ENCODE measurements at regions not wholly inside any gene's neighbourhood (a gene's known extent, or its start where the extent isn't known, plus 50 kb on each side); places are given as distances from the start of the nearest gene placed in this dataset.
A peak's percentile ranks its signal among the peaks of the same experiment; 100 is the strongest.

GRCh38 chr14:26293909-26294308 lies 303.9 kb downstream of the NOVA1 start:
- DNase-seq, result no peak

- no peak for DNase-seq
Observed at GRCh38 chr14:26289891-26290486, 307.8 kb downstream of the NOVA1 start.

GRCh38 chr14:26286913-26287205 lies 311.0 kb downstream of the NOVA1 start:
- peak; percentile 57 for DNase-seq

- peak; percentile 53 for DNase-seq
Observed at GRCh38 chr14:26286081-26286912, 311.5 kb downstream of the NOVA1 start.

- peak; percentile 81 for DNase-seq
Observed at GRCh38 chr14:26282578-26282977, 315.3 kb downstream of the NOVA1 start.

- peak; percentile 94 for DNase-seq
Observed at GRCh38 chr14:26282011-26282410, 315.8 kb downstream of the NOVA1 start.

GRCh38 chr14:26281280-26281998 lies 316.4 kb downstream of the NOVA1 start:
- peak; percentile 85 for DNase-seq

GRCh38 chr14:26276757-26277156 lies 321.1 kb downstream of the NOVA1 start:
- DNase-seq, result peak; percentile 35

GRCh38 chr14:26265170-26265685 lies 332.6 kb downstream of the NOVA1 start:
- no peak for DNase-seq

GRCh38 chr14:26261368-26262122 lies 336.3 kb downstream of the NOVA1 start:
- DNase-seq, result no peak

- no peak for DNase-seq
Observed at GRCh38 chr14:26255213-26255612, 342.6 kb downstream of the NOVA1 start.

- DNase-seq, result no peak
Observed at GRCh38 chr14:26252176-26252575, 345.7 kb downstream of the NOVA1 start.

- peak; percentile 78 for DNase-seq
Observed at GRCh38 chr14:26233118-26233517, 364.7 kb downstream of the NOVA1 start.

- no peak for DNase-seq
Observed at GRCh38 chr14:26218861-26219260, 379.0 kb downstream of the NOVA1 start.

GRCh38 chr14:26217778-26218177 lies 380.1 kb downstream of the NOVA1 start:
- no peak for DNase-seq

GRCh38 chr14:26216786-26217185 lies 381.0 kb downstream of the NOVA1 start:
- DNase-seq, result no peak

GRCh38 chr14:26213846-26214575 lies 383.8 kb downstream of the NOVA1 start:
- no peak for DNase-seq

GRCh38 chr14:26209699-26210098 lies 388.1 kb downstream of the NOVA1 start:
- no peak for DNase-seq

GRCh38 chr14:26206640-26207039 lies 391.2 kb downstream of the NOVA1 start:
- DNase-seq, result no peak

- DNase-seq, result no peak
Observed at GRCh38 chr14:26204728-26205479, 392.9 kb downstream of the NOVA1 start.

GRCh38 chr14:26204366-26204727 lies 393.5 kb downstream of the NOVA1 start:
- DNase-seq, result no peak

GRCh38 chr14:26200687-26201086 lies 397.1 kb downstream of the NOVA1 start:
- DNase-seq, result no peak
